HG02759 (cell line): ENCODE measurements at regions not wholly inside any gene's neighbourhood (a gene's known extent, or its start where the extent isn't known, plus 50 kb on each side); places are given as distances from the start of the nearest gene placed in this dataset.

Source experiments
- ATAC-seq: cut with Tn5 transposase; IDR thresholded peaks from one replicate; pipeline ENCODE4 v1.9.1; 2021; ENCODE audit warnings: mild to moderate bottlenecking, moderate library complexity; ENCODE audit not compliant: unreplicated experiment

DNA sequence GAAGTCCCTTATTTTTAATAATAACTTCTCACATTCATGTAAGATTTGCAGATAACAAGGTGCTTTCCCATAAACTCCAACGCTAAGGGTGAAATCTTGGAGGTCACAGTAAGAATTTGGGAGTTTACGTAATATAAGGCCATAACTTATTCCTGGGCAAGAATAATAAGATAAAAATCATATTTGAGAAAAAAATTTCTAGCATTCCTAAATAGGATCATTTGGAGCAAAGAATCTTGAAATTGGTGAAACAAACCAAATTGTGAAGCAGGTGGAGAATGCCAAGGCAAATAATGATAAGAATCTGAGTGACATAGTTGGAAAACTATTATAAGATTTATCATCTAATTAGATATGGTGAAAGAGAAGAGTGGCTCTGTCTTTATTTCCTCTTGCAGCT, 50.4 kb upstream of the FGF16 start:
- no peak for ATAC-seq
